Neural cell (in vitro differentiated cells): ENCODE measurements at regions not wholly inside any gene's neighbourhood (a gene's known extent, or its start where the extent isn't known, plus 50 kb on each side); places are given as distances from the start of the nearest gene placed in this dataset.
"Not testable (repeated sequence)": the region's sequence is repeated elsewhere in the genome, so short reads cannot be mapped to it uniquely, and the experiment has no call there.

ENCODE experiments used
- EZH2 ChIP-seq: fragments of 200-600, 300-800 bp; shearing (Covaris generic), sonication (generic); IDR thresholded peaks from 2 replicates; pipeline ENCODE4 v1.6.1; 2014; ENCODE audit warnings: antibody characterized with exemption, low read length, borderline replicate concordance, mild to moderate bottlenecking; ENCODE audit not compliant: insufficient read depth, poor library complexity, severe bottlenecking
- TF ChIP-seq, protein P1 (sequence below): IDR thresholded peaks from 2 replicates; pipeline ENCODE4 v1.6.1; 2012; ENCODE audit warnings: borderline replicate concordance
- TF ChIP-seq, protein P2 (sequence below): fragments of 450-650 bp; IDR thresholded peaks from 2 replicates; pipeline ENCODE4 v1.5.1; 2014; ENCODE audit warnings: antibody characterized with exemption, mild to moderate bottlenecking, moderate library complexity; ENCODE audit not compliant: poor library complexity, severe bottlenecking

DNA sequence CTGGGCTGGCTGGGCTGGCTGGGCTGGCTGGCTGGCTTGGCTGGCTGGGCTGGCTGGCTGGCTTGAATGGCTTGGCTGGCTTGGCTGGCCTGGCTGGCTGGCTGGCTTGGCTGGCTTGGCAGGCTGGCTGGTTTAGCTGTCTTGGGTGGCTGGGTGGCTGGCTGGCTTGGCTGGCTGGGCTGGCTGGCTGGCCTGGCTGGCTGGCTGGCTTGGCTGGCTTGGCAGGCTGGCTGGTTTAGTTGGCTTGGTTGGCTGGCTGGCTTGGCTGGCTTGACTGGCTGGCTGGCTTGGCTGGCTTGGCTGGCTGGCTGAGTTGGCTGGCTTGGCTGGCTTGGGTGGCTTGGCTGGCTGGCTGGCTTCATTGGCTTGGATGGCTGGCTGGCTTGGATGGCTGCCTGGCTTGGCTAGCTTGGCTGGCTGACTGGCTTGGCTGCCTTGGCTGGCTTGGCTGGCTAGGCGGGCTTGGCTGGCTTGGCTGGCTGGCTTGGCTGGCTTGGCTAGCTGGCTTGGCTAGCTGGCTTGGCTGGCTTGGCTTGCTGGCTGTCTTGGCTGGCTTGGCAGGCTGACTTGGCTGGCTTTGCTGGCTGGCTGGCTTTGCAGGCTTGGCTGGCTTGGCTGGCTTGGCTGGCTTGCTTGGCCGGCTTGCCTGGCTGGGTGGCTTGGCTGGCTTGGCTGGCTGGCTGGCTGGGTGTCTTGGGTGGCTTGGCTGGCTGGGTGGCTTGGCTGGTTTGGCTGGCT lies 2807.2 kb downstream of the RPIA start:
- TF ChIP-seq, protein P1, sequence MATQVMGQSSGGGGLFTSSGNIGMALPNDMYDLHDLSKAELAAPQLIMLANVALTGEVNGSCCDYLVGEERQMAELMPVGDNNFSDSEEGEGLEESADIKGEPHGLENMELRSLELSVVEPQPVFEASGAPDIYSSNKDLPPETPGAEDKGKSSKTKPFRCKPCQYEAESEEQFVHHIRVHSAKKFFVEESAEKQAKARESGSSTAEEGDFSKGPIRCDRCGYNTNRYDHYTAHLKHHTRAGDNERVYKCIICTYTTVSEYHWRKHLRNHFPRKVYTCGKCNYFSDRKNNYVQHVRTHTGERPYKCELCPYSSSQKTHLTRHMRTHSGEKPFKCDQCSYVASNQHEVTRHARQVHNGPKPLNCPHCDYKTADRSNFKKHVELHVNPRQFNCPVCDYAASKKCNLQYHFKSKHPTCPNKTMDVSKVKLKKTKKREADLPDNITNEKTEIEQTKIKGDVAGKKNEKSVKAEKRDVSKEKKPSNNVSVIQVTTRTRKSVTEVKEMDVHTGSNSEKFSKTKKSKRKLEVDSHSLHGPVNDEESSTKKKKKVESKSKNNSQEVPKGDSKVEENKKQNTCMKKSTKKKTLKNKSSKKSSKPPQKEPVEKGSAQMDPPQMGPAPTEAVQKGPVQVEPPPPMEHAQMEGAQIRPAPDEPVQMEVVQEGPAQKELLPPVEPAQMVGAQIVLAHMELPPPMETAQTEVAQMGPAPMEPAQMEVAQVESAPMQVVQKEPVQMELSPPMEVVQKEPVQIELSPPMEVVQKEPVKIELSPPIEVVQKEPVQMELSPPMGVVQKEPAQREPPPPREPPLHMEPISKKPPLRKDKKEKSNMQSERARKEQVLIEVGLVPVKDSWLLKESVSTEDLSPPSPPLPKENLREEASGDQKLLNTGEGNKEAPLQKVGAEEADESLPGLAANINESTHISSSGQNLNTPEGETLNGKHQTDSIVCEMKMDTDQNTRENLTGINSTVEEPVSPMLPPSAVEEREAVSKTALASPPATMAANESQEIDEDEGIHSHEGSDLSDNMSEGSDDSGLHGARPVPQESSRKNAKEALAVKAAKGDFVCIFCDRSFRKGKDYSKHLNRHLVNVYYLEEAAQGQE = not testable (repeated sequence)
- TF ChIP-seq EZH2 = not testable (repeated sequence)
- TF ChIP-seq, protein P2, sequence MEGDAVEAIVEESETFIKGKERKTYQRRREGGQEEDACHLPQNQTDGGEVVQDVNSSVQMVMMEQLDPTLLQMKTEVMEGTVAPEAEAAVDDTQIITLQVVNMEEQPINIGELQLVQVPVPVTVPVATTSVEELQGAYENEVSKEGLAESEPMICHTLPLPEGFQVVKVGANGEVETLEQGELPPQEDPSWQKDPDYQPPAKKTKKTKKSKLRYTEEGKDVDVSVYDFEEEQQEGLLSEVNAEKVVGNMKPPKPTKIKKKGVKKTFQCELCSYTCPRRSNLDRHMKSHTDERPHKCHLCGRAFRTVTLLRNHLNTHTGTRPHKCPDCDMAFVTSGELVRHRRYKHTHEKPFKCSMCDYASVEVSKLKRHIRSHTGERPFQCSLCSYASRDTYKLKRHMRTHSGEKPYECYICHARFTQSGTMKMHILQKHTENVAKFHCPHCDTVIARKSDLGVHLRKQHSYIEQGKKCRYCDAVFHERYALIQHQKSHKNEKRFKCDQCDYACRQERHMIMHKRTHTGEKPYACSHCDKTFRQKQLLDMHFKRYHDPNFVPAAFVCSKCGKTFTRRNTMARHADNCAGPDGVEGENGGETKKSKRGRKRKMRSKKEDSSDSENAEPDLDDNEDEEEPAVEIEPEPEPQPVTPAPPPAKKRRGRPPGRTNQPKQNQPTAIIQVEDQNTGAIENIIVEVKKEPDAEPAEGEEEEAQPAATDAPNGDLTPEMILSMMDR = not testable (repeated sequence)
